ENCODE measurements at regions not wholly inside any gene's neighbourhood (a gene's known extent, or its start where the extent isn't known, plus 50 kb on each side); places are given as distances from the start of the nearest gene placed in this dataset.

GRCh38 chr6:25006565-25007001 is 70.8 kb upstream of the RIPOR2 start:
- Histone ChIP-seq H3K36me3 (ENCODE audit: control insufficient read depth, insufficient read depth, low read length) (peaks cover 19% of the 10 kb centered on the region), H3K27me3 (ENCODE audit: control insufficient read depth, insufficient read depth, low read length) (no peaks in the 10 kb centered on the region), H3K4me3 (ENCODE audit: low read depth, low read length) (peak overlapping the region; percentile 72), H3K4me1 (ENCODE audit: control insufficient read depth, insufficient read depth, low read length, poor library complexity, severe bottlenecking) (peaks cover 61% of the 10 kb centered on the region), H3K27ac (ENCODE audit: insufficient read depth, low read length, poor library complexity, severe bottlenecking) (peak overlapping the region; percentile 68), H3K9me3 (ENCODE audit: control insufficient read depth in 2 of 2, low read length in 2 of 2) (no peaks in the 10 kb centered on the region)
- Mint-ChIP-seq H3K9me3 (no peaks in the 10 kb centered on the region), H3K4me1 (peaks cover 39 to 78% (median 60%) of the 10 kb centered on the region in 4 donors), H3K4me3 (peak overlapping the region; percentile 27 to 69 (median 62)), H3K36me3 (peaks cover 8% of the 10 kb centered on the region), H3K27ac (peak overlapping the region; percentile 56 to 97 (median 79)), H3K27me3 (no peaks in the 10 kb centered on the region)
- ATAC-seq (ENCODE audit: low read depth in 2 of 2) (peak; percentile 65 to 67), DNase-seq (peak in 1 of 3 donors; percentile 85)

- Mint-ChIP-seq H3K9me3 (no peaks in the 10 kb centered on the region), H3K27ac (peak overlapping the region; percentile 56 to 97 (median 77)), H3K27me3 (no peaks in the 10 kb centered on the region), H3K4me1 (peaks cover 40 to 84% (median 66%) of the 10 kb centered on the region in 4 donors), H3K36me3 (peaks cover 8% of the 10 kb centered on the region), H3K4me3 (peak overlapping the region; percentile 56 to 83 (median 71))
- Histone ChIP-seq H3K4me3 (ENCODE audit: low read depth, low read length) (peak overlapping the region; percentile 72), H3K9me3 (ENCODE audit: control insufficient read depth in 2 of 2, low read length in 2 of 2) (no peaks in the 10 kb centered on the region), H3K27me3 (ENCODE audit: control insufficient read depth, insufficient read depth, low read length) (no peaks in the 10 kb centered on the region), H3K36me3 (ENCODE audit: control insufficient read depth, insufficient read depth, low read length) (peaks cover 15% of the 10 kb centered on the region), H3K4me1 (ENCODE audit: control insufficient read depth, insufficient read depth, low read length, poor library complexity, severe bottlenecking) (peaks cover 61% of the 10 kb centered on the region), H3K27ac (ENCODE audit: insufficient read depth, low read length, poor library complexity, severe bottlenecking) (peak overlapping the region; percentile 68)
- ATAC-seq (ENCODE audit: low read depth in 2 of 2), result peak; percentile 48 to 65
- DNase-seq, result peak in 1 of 3 donors; percentile 55
Measured at GRCh38 chr6:25007269-25007699, 71.5 kb upstream of the RIPOR2 start.

GRCh38 chr6:25008707-25009392 is 73.1 kb upstream of the RIPOR2 start:
- Histone ChIP-seq H3K27ac (ENCODE audit: insufficient read depth, low read length, poor library complexity, severe bottlenecking) (peak overlapping the region; percentile 15), H3K4me3 (ENCODE audit: low read depth, low read length) (peak overlapping the region; percentile 56), H3K4me1 (ENCODE audit: control insufficient read depth, insufficient read depth, low read length, poor library complexity, severe bottlenecking) (peaks cover 68% of the 10 kb centered on the region), H3K36me3 (ENCODE audit: control insufficient read depth, insufficient read depth, low read length) (peaks cover 11% of the 10 kb centered on the region), H3K9me3 (ENCODE audit: control insufficient read depth in 2 of 2, low read length in 2 of 2) (no peaks in the 10 kb centered on the region), H3K27me3 (ENCODE audit: control insufficient read depth, insufficient read depth, low read length) (no peaks in the 10 kb centered on the region)
- H3K4me3 Mint-ChIP-seq, result peak overlapping the region in 3 of 4 donors; percentile 42 to 75 (median 59)
- H3K36me3 Mint-ChIP-seq, result peaks cover 6% of the 10 kb centered on the region
- no peaks in the 10 kb centered on the region for H3K9me3 Mint-ChIP-seq
- H3K4me1 Mint-ChIP-seq, result peaks cover 41 to 93% (median 73%) of the 10 kb centered on the region in 4 donors
- ATAC-seq (ENCODE audit: low read depth in 2 of 2) (no peak), DNase-seq (peak in 1 of 3 donors; percentile 24)
- peak overlapping the region; percentile 56 to 87 (median 60) for H3K27ac Mint-ChIP-seq
- H3K27me3 Mint-ChIP-seq, result no peaks in the 10 kb centered on the region

GRCh38 chr6:25009393-25009710 is 73.6 kb upstream of the RIPOR2 start:
- H3K4me3 ChIP-seq (ENCODE audit: low read depth, low read length), result peak overlapping the region; percentile 56

GRCh38 chr6:25010176-25010575 is 74.4 kb upstream of the RIPOR2 start:
- H3K4me1 ChIP-seq (ENCODE audit: control insufficient read depth, insufficient read depth, low read length, poor library complexity, severe bottlenecking), result peaks cover 70% of the 10 kb centered on the region
- peaks cover 8% of the 10 kb centered on the region for H3K36me3 ChIP-seq (ENCODE audit: control insufficient read depth, insufficient read depth, low read length)
- Mint-ChIP-seq H3K27me3 (no peaks in the 10 kb centered on the region), H3K4me3 (peak overlapping the region in 2 of 4 donors; percentile 34 to 62), H3K27ac (peak overlapping the region in 2 of 3 donors; percentile 28 to 56), H3K4me1 (peaks cover 38 to 92% (median 72%) of the 10 kb centered on the region in 4 donors), H3K36me3 (peaks cover 3% of the 10 kb centered on the region), H3K9me3 (no peaks in the 10 kb centered on the region)
- peak overlapping the region; percentile 15 for H3K27ac ChIP-seq (ENCODE audit: insufficient read depth, low read length, poor library complexity, severe bottlenecking)
- DNase-seq, result no peak
- no peaks in the 10 kb centered on the region for H3K9me3 ChIP-seq (ENCODE audit: control insufficient read depth in 2 of 2, low read length in 2 of 2)
- H3K4me3 ChIP-seq (ENCODE audit: low read depth, low read length), result no peak overlapping the region
- no peaks in the 10 kb centered on the region for H3K27me3 ChIP-seq (ENCODE audit: control insufficient read depth, insufficient read depth, low read length)
- ATAC-seq (ENCODE audit: low read depth in 2 of 2), result no peak

More at GRCh38 chr6:25009393-25009710, 73.6 kb upstream of the RIPOR2 start:
- Histone ChIP-seq H3K27me3 (ENCODE audit: control insufficient read depth, insufficient read depth, low read length) (no peaks in the 10 kb centered on the region), H3K4me1 (ENCODE audit: control insufficient read depth, insufficient read depth, low read length, poor library complexity, severe bottlenecking) (peaks cover 64% of the 10 kb centered on the region), H3K36me3 (ENCODE audit: control insufficient read depth, insufficient read depth, low read length) (peaks cover 8% of the 10 kb centered on the region), H3K9me3 (ENCODE audit: control insufficient read depth in 2 of 2, low read length in 2 of 2) (no peaks in the 10 kb centered on the region), H3K27ac (ENCODE audit: insufficient read depth, low read length, poor library complexity, severe bottlenecking) (peak overlapping the region; percentile 15)
- Mint-ChIP-seq H3K4me1 (peaks cover 36 to 92% (median 71%) of the 10 kb centered on the region in 4 donors), H3K9me3 (no peaks in the 10 kb centered on the region), H3K27ac (peak overlapping the region; percentile 40 to 87 (median 56)), H3K36me3 (peaks cover 3% of the 10 kb centered on the region), H3K4me3 (peak overlapping the region in 3 of 4 donors; percentile 42 to 75 (median 59)), H3K27me3 (no peaks in the 10 kb centered on the region)
- peak in 1 of 3 donors; percentile 32 for DNase-seq
- no peak for ATAC-seq (ENCODE audit: low read depth in 2 of 2)

- Histone ChIP-seq H3K27me3 (ENCODE audit: control insufficient read depth, insufficient read depth, low read length) (no peaks in the 10 kb centered on the region), H3K36me3 (ENCODE audit: control insufficient read depth, insufficient read depth, low read length) (peaks cover 10% of the 10 kb centered on the region), H3K9me3 (ENCODE audit: control insufficient read depth in 2 of 2, low read length in 2 of 2) (no peaks in the 10 kb centered on the region), H3K27ac (ENCODE audit: insufficient read depth, low read length, poor library complexity, severe bottlenecking) (no peak overlapping the region), H3K4me3 (ENCODE audit: low read depth, low read length) (no peak overlapping the region), H3K4me1 (ENCODE audit: control insufficient read depth, insufficient read depth, low read length, poor library complexity, severe bottlenecking) (peaks cover 72% of the 10 kb centered on the region)
- ATAC-seq (ENCODE audit: low read depth in 2 of 2) (no peak), DNase-seq (no peak)
- Mint-ChIP-seq H3K27ac (peak overlapping the region in 1 of 3 donors; percentile 56), H3K36me3 (peaks cover 3% of the 10 kb centered on the region), H3K4me3 (no peak overlapping the region), H3K9me3 (no peaks in the 10 kb centered on the region), H3K27me3 (no peaks in the 10 kb centered on the region), H3K4me1 (peaks cover 38 to 92% (median 71%) of the 10 kb centered on the region in 4 donors)
Measured at GRCh38 chr6:25010902-25011625, 75.3 kb upstream of the RIPOR2 start.

- ATAC-seq (ENCODE audit: low read depth in 2 of 2) (no peak), DNase-seq (no peak)
- H3K27ac Mint-ChIP-seq, result peak overlapping the region in 1 of 3 donors; percentile 98
- Histone ChIP-seq H3K4me3 (ENCODE audit: low read depth, low read length) (no peak overlapping the region), H3K27ac (ENCODE audit: insufficient read depth, low read length, poor library complexity, severe bottlenecking) (no peak overlapping the region), H3K4me1 (ENCODE audit: control insufficient read depth, insufficient read depth, low read length, poor library complexity, severe bottlenecking) (peaks cover 72% of the 10 kb centered on the region), H3K9me3 (ENCODE audit: control insufficient read depth in 2 of 2, low read length in 2 of 2) (no peaks in the 10 kb centered on the region), H3K27me3 (ENCODE audit: control insufficient read depth, insufficient read depth, low read length) (no peaks in the 10 kb centered on the region), H3K36me3 (ENCODE audit: control insufficient read depth, insufficient read depth, low read length) (peaks cover 13% of the 10 kb centered on the region)
- peak overlapping the region in 1 of 4 donors; percentile 11 for H3K4me3 Mint-ChIP-seq
- H3K36me3 Mint-ChIP-seq, result peaks cover under 1% of the 10 kb centered on the region
- no peaks in the 10 kb centered on the region for H3K9me3 Mint-ChIP-seq
- H3K4me1 Mint-ChIP-seq, result peaks cover 36 to 92% (median 68%) of the 10 kb centered on the region in 4 donors
- H3K27me3 Mint-ChIP-seq, result no peaks in the 10 kb centered on the region
Measured at GRCh38 chr6:25012657-25013056, 76.9 kb upstream of the RIPOR2 start.
